HG03565 (cell line): ENCODE measurements at regions not wholly inside any gene's neighbourhood (a gene's known extent, or its start where the extent isn't known, plus 50 kb on each side); places are given as distances from the start of the nearest gene placed in this dataset.

Experiments used
- ATAC-seq: cut with Tn5 transposase; IDR thresholded peaks from one replicate; pipeline ENCODE4 v1.9.1; 2021; ENCODE audit warnings: mild to moderate bottlenecking, moderate library complexity; ENCODE audit not compliant: unreplicated experiment

DNA sequence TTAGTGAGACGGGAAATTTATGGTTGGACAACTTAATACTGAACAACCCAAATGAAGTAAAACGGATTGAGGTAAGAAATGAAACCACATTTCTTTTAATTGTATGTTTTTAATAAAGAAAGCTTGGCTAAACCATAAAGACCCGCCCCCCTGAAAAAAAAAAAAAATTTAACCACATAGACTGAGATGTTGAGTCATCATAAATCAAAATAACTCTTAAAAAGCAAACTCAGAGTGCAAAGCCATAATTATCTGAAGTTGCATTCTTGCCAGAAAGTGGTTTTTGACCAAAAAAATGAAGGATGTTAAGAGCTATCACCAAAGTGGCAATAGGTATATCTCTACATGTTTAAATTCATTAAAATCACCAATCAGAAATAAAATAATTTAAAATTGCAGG, 101.8 kb upstream of the COL21A1 start:
- no peak for ATAC-seq

- ATAC-seq = no peak
Observed at GRCh38 chr6:56348578-56348977, 101.2 kb upstream of the COL21A1 start.

DNA sequence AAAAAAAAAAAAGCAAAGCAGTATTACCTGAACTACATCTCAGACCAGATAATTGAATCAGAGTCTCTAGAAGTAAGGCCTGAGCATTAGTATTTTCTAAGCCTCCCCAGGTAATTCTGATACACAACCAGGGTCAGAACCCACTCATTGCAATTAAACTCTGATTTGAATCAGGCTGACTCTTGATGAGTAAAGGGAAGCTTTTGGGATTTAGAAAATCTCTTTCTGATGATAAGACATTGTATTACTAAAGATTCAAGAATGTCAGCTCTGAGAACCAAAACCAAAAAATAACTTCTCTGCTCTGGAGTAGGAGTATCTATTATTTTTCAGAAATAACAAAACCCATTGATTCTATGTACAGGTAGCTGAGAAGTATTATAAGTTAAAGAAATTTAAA, 100.1 kb upstream of the COL21A1 start:
- no peak for ATAC-seq

GRCh38 chr6:56346958-56347357, 99.6 kb upstream of the COL21A1 start:
- ATAC-seq = no peak

DNA sequence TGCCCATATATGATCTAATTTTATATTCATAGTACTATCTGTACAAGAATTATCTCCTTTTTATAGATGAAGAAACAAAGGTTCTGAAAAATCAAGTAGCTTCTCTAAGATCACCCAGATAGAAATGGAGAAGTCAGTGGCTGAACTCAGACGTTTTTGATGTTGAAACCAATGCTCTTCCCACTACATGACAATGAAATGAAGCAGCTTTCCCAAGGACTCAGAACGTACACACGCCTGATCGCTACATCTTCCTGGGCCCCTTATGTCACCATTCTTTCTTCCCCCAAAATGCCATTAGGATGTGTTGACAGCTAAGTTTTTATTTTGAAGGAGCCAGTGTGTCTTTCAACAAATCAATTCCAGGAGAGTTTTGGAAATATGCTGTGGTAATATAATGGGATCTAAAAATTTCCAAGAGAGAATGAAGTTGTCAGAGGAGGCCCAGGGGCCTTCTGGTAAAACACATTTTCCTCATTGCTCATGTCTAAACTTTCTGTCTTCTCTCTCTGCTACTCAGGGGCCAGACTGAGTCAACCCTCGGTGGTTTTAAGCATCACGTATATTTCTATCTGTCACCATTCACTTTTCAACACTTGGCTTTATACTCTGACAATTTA, 98.1 kb upstream of the COL21A1 start:
- no peak for ATAC-seq

- no peak for ATAC-seq
Observed at GRCh38 chr6:56343295-56343694, 95.9 kb upstream of the COL21A1 start.

DNA sequence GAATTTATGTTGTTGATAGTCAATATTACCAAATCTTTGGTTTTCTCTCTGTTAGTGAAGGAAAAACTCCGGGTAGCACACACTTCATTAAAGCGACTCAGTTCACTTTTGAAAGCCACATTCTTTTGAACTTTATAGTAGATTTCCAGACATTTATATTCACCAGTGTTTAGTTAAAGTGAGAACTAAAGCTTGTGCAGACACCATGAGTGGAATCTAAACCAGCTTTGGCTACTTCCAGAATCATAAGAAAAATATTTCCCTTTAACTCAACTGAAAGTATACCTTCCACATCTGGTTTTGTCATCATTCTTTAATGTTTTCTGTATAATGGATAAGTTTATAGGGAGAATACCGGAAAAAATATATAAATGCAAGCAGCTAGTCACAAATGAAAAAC, 92.1 kb upstream of the COL21A1 start:
- no peak for ATAC-seq

- no peak for ATAC-seq
Observed at GRCh38 chr6:56335726-56336125, 88.3 kb upstream of the COL21A1 start.

DNA sequence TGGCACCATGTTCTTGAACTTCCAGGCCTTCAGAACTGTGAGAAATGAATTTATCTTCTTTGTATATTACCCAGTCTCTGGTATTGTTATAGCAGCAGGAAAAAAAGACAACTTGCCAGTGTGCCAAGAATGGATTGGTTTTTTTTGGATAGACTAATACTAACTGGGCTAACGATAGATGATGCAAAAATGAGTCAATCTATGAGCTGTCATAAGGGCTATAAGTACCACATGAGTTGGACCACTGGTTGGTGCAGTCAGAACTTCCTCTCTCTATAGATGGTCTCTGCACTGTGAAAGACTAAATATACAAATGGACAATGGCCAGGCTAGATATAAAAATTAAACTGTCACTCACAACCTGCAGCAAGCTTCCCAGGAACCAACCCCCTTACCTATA, 87.6 kb upstream of the COL21A1 start:
- ATAC-seq = no peak

GRCh38 chr6:56329271-56330050, 82.1 kb upstream of the COL21A1 start:
- ATAC-seq = no peak

DNA sequence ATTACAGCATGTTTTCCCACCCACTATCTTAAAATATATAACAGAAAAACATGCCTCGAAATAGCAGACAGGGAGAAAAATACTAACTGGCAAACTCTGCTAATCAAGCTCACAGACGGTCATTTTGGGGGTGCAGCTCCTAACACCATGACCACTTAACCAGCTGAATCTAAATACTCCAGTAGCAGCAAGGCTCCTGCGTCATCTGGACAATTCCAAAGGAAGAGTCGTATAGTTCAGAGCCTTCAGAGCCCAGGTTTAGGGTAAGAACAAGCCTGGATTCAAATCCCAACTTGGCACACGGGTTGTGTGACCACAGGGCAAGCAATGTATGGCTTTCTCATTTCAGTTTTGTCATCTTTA, 81.3 kb upstream of the COL21A1 start:
- no peak for ATAC-seq

DNA sequence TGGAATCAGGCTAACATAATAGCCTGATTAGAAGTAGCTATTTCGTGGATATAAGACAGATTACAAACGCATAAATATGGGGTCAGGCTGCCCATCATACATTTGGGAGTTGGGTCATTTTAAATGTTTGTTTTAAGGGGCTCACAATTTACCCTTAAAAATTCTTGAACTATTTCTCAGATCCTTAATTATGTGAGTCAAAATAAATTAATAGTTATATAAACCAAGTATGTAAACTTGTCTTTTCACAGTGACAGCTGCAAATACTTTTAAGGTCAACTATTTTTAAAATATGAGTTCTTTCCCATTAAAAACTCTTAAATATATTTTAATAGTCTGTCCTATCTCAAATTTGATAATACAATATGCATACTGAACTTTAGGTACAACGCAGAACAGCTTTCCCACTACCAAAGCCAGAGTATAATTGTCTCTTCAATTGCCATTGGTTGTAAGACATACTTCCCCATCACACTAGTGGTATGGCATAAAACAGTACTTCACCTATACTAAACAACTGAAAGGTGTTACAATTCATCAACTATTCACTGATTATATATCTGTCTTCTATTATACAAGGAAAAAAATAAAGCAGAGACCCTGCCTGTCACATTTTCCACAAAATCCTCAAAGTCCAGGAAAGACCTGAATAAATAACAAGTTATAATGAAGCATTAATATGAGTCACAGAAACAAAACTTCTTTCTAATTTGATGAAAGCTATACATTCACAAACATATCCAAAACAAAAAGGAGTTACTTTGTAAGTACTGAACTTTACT, 80.8 kb upstream of the COL21A1 start:
- ATAC-seq = no peak

DNA sequence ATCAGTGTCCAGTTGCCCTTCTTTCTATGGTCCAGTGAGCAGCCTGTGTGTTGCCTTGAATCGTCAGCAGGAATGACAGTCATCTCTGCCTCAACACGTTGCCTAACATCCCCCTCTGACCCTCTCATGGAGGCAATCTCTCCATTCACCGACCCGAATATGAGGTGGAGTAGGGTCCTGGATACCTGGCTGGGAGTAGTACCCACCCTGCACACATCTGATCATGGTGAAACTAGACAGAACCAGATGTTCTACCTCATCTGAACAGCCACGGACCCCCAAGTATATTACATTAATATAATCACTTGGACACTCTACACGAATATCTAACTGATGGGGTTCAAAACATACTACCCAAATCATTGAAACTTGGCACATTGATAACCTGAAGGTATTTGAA, 77.0 kb upstream of the COL21A1 start:
- ATAC-seq = no peak

GRCh38 chr6:56318851-56319250, 71.5 kb upstream of the COL21A1 start:
- ATAC-seq = no peak

DNA sequence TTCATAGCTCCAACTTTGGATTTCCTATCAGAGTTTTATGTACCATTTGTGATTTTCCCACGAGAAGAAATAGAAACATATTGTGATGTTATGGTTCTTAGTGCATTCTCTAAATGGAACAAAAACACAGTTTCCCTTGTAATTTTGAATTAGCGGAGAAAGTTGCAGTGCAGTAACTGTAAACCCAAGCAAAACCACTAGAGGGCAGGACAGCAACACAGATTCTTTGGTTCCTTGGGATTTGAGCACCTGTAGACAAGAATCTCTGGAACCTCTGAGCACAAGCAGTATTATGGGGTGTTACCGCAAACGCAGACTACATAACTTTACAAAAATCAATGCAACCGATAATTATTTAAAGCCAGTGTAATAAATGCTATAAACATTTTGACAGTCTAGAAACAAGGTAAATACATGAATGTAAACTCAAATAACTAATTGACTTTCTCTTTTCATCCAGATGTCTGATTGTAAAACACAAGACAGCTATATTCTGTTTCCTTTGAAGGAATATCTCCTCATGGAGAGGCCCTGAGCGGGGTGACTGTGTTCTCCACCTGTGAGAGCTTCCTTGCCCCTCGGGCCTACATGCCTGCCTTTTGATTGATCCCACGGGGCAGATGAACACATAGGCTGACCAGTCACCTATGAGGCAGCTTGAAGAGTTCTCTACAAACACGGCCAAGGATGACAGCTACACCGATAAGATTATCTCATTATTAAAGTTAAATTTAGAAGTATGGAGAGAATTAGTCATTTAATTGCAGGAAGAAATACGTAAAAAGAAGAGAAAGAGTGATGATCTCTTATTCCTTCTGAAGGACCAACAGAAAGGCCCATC, 67.5 kb upstream of the COL21A1 start:
- peak; percentile 64 for ATAC-seq

GRCh38 chr6:56311533-56312448, 64.4 kb upstream of the COL21A1 start:
- no peak for ATAC-seq

GRCh38 chr6:56311061-56311460, 63.7 kb upstream of the COL21A1 start:
- no peak for ATAC-seq

DNA sequence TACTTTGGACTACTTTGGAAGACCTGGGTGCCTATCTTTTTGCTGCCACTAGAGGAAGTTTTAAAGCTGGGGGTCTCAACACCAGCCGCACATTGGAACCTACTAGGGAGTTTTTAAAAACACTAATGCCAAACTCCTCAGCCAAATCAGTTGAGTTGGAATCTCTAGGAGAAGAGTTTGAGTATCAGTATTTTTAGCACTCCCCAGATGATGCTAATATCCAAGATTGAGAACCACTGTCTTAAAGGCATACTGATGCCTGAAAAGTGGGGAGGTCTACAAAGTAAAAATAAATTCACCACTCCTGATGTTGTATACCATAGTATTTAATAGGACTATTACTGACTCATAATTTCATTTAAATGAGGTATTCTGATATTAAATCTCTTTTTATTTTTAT, 62.9 kb upstream of the COL21A1 start:
- ATAC-seq = no peak

- no peak for ATAC-seq
Observed at GRCh38 chr6:56299916-56300315, 52.5 kb upstream of the COL21A1 start.
